ENCODE measurements at regions not wholly inside any gene's neighbourhood (a gene's known extent, or its start where the extent isn't known, plus 50 kb on each side); places are given as distances from the start of the nearest gene placed in this dataset.
A peak's percentile ranks its signal among the peaks of the same experiment; 100 is the strongest.
"Not testable (repeated sequence)": the region's sequence is repeated elsewhere in the genome, so short reads cannot be mapped to it uniquely, and the experiment has no call there.

- no peak for DNase-seq
- Mint-ChIP-seq H3K9me3 (no peaks in the 10 kb centered on the region), H3K27ac (no peak overlapping the region), H3K36me3 (peaks cover 0 to 3% (median 0%) of the 10 kb centered on the region in 3 donors), H3K4me3 (no peak overlapping the region), H3K27me3 (ENCODE audit: low read depth in 3 of 3) (peaks cover 5 to 8% (median 6%) of the 10 kb centered on the region in 3 donors), H3K4me1 (peaks cover 7 to 8% of the 10 kb centered on the region in 2 donors)
These were observed 251.1 kb upstream of the IRF2BP2 start for GRCh38 chr1:234861024-234861620.

GRCh38 chr1:234858722-234859121, 248.7 kb upstream of the IRF2BP2 start:
- Mint-ChIP-seq H3K4me1 (no peaks in the 10 kb centered on the region), H3K27ac (no peak overlapping the region), H3K27me3 (ENCODE audit: low read depth in 3 of 3) (peaks cover 0 to 4% (median 2%) of the 10 kb centered on the region in 3 donors), H3K9me3 (no peaks in the 10 kb centered on the region), H3K4me3 (no peak overlapping the region), H3K36me3 (no peaks in the 10 kb centered on the region)
- no peak for DNase-seq

GRCh38 chr1:234856845-234857245, 246.9 kb upstream of the IRF2BP2 start:
- H3K4me1 Mint-ChIP-seq, result no peaks in the 10 kb centered on the region

GRCh38 chr1:234855851-234856250, 245.9 kb upstream of the IRF2BP2 start:
- Mint-ChIP-seq H3K4me1 (no peaks in the 10 kb centered on the region), H3K27ac (no peak overlapping the region), H3K36me3 (no peaks in the 10 kb centered on the region), H3K9me3 (no peaks in the 10 kb centered on the region), H3K27me3 (ENCODE audit: low read depth in 3 of 3) (peaks cover 0 to 10% (median under 1%) of the 10 kb centered on the region in 3 donors), H3K4me3 (no peak overlapping the region)
- no peak for DNase-seq

More at GRCh38 chr1:234856845-234857245, 246.9 kb upstream of the IRF2BP2 start:
- H3K9me3 Mint-ChIP-seq, result no peaks in the 10 kb centered on the region
- no peak overlapping the region for H3K27ac Mint-ChIP-seq
- no peaks in the 10 kb centered on the region for H3K36me3 Mint-ChIP-seq
- no peak overlapping the region for H3K4me3 Mint-ChIP-seq
- no peak for DNase-seq
- peaks cover 0 to 10% (median 2%) of the 10 kb centered on the region in 3 donors for H3K27me3 Mint-ChIP-seq (ENCODE audit: low read depth in 3 of 3)

GRCh38 chr1:234854645-234855039, 244.7 kb upstream of the IRF2BP2 start:
- Mint-ChIP-seq H3K36me3 (no peaks in the 10 kb centered on the region), H3K27me3 (ENCODE audit: low read depth in 3 of 3) (peaks cover 0 to 7% (median 0%) of the 10 kb centered on the region in 3 donors), H3K9me3 (no peaks in the 10 kb centered on the region), H3K4me1 (no peaks in the 10 kb centered on the region), H3K4me3 (no peak overlapping the region), H3K27ac (no peak overlapping the region)
- no peak for DNase-seq

- Mint-ChIP-seq H3K4me3 (no peak overlapping the region), H3K9me3 (no peaks in the 10 kb centered on the region), H3K27ac (peak overlapping the region in 1 of 6 donors; percentile 76), H3K27me3 (ENCODE audit: low read depth in 3 of 3) (peaks cover 0 to 8% (median 0%) of the 10 kb centered on the region in 3 donors), H3K36me3 (no peaks in the 10 kb centered on the region), H3K4me1 (no peaks in the 10 kb centered on the region)
- no peak for DNase-seq
These were observed 244.1 kb upstream of the IRF2BP2 start for GRCh38 chr1:234853906-234854644.

- Mint-ChIP-seq H3K4me3 (no peak overlapping the region), H3K9me3 (no peaks in the 10 kb centered on the region), H3K27ac (no peak overlapping the region), H3K4me1 (no peaks in the 10 kb centered on the region), H3K36me3 (no peaks in the 10 kb centered on the region), H3K27me3 (ENCODE audit: low read depth in 3 of 3) (peaks cover under 1 to 9% (median 4%) of the 10 kb centered on the region in 3 donors)
- no peak for DNase-seq
These were observed 242.7 kb upstream of the IRF2BP2 start for GRCh38 chr1:234852659-234853058.

GRCh38 chr1:234851450-234852438, 241.8 kb upstream of the IRF2BP2 start:
- peaks cover 2 to 9% (median 4%) of the 10 kb centered on the region in 3 donors for H3K27me3 Mint-ChIP-seq (ENCODE audit: low read depth in 3 of 3)
- no peak for DNase-seq
- no peaks in the 10 kb centered on the region for H3K4me1 Mint-ChIP-seq
- no peaks in the 10 kb centered on the region for H3K9me3 Mint-ChIP-seq
- H3K27ac Mint-ChIP-seq, result no peak overlapping the region
- H3K36me3 Mint-ChIP-seq, result no peaks in the 10 kb centered on the region
- no peak overlapping the region for H3K4me3 Mint-ChIP-seq

GRCh38 chr1:234849832-234850231, 239.9 kb upstream of the IRF2BP2 start:
- H3K4me3 Mint-ChIP-seq, result no peak overlapping the region
- no peak for DNase-seq
- peaks cover 3 to 12% (median 4%) of the 10 kb centered on the region in 3 donors for H3K27me3 Mint-ChIP-seq (ENCODE audit: low read depth in 3 of 3)
- no peak overlapping the region for H3K27ac Mint-ChIP-seq
- H3K4me1 Mint-ChIP-seq, result peaks cover 9 to 11% of the 10 kb centered on the region in 2 donors
- no peaks in the 10 kb centered on the region for H3K36me3 Mint-ChIP-seq
- no peaks in the 10 kb centered on the region for H3K9me3 Mint-ChIP-seq

- H3K27ac Mint-ChIP-seq, result peak overlapping the region in 2 of 6 donors; percentile 4 to 20
- peaks cover 16 to 18% of the 10 kb centered on the region in 2 donors for H3K4me1 Mint-ChIP-seq
- no peaks in the 10 kb centered on the region for H3K9me3 Mint-ChIP-seq
- H3K36me3 Mint-ChIP-seq, result no peaks in the 10 kb centered on the region
- H3K4me3 Mint-ChIP-seq, result no peak overlapping the region
- no peak for DNase-seq
- peaks cover 4 to 15% (median 6%) of the 10 kb centered on the region in 3 donors for H3K27me3 Mint-ChIP-seq (ENCODE audit: low read depth in 3 of 3)
These were observed 239.1 kb upstream of the IRF2BP2 start for GRCh38 chr1:234848972-234849649.

GRCh38 chr1:234846813-234847212, 236.8 kb upstream of the IRF2BP2 start:
- not testable (repeated sequence) for H3K4me3 Mint-ChIP-seq, H3K27ac Mint-ChIP-seq, H3K9me3 Mint-ChIP-seq, DNase-seq, H3K36me3 Mint-ChIP-seq
- Mint-ChIP-seq H3K4me1 (peaks cover 28 to 31% of the 10 kb centered on the region in 2 donors), H3K27me3 (ENCODE audit: low read depth in 3 of 3) (peaks cover 7 to 16% (median 14%) of the 10 kb centered on the region in 3 donors)

GRCh38 chr1:234845836-234846235, 235.9 kb upstream of the IRF2BP2 start:
- DNase-seq, result no peak

GRCh38 chr1:234845097-234845660, 235.2 kb upstream of the IRF2BP2 start:
- Mint-ChIP-seq H3K9me3 (no peaks in the 10 kb centered on the region), H3K36me3 (no peaks in the 10 kb centered on the region), H3K4me1 (peaks cover 28 to 31% of the 10 kb centered on the region in 2 donors), H3K4me3 (no peak overlapping the region), H3K27me3 (ENCODE audit: low read depth in 3 of 3) (peaks cover 7 to 19% (median 14%) of the 10 kb centered on the region in 3 donors), H3K27ac (peak overlapping the region in 1 of 6 donors; percentile 31)
- DNase-seq, result peak in 2 of 3 donors; percentile 11

More at GRCh38 chr1:234845836-234846235, 235.9 kb upstream of the IRF2BP2 start:
- H3K36me3 Mint-ChIP-seq, result no peaks in the 10 kb centered on the region
- H3K9me3 Mint-ChIP-seq, result no peaks in the 10 kb centered on the region
- peaks cover 7 to 18% (median 14%) of the 10 kb centered on the region in 3 donors for H3K27me3 Mint-ChIP-seq (ENCODE audit: low read depth in 3 of 3)
- H3K27ac Mint-ChIP-seq, result peak overlapping the region in 1 of 6 donors; percentile 8
- no peak overlapping the region for H3K4me3 Mint-ChIP-seq
- H3K4me1 Mint-ChIP-seq, result peaks cover 28 to 31% of the 10 kb centered on the region in 2 donors
